Thymus (tissue), 11 donors: ENCODE measurements at regions not wholly inside any gene's neighbourhood (a gene's known extent, or its start where the extent isn't known, plus 50 kb on each side); places are given as distances from the start of the nearest gene placed in this dataset.
"Not testable (repeated sequence)": the region's sequence is repeated elsewhere in the genome, so short reads cannot be mapped to it uniquely, and the experiment has no call there.

Experiments
- DNase-seq, 9 donors: peaks; one replicate each; pipeline ENCODE4 v3.0.0-alpha.2; 2013; ENCODE audit warnings: low spot score in 9 of 9, low read depth in 6 of 9, missing footprints in 1 of 9
- H3K27ac ChIP-seq, 2 donors: one replicate each; pipeline ENCODE4 v1.5.1; 2013; ENCODE audit warnings: control low read depth in 1 of 2, low read depth in 1 of 2, low read length in 1 of 2, mild to moderate bottlenecking in 1 of 2, moderate library complexity in 1 of 2
- H3K27me3 ChIP-seq, 2 donors: one replicate each; pipeline ENCODE4 v1.5.1; 2013; ENCODE audit warnings: low read length in 1 of 2; ENCODE audit not compliant: control insufficient read depth in 2 of 2, insufficient read depth in 1 of 2
- H3K36me3 ChIP-seq, 2 donors: one replicate each; pipeline ENCODE4 v1.5.1; 2013; ENCODE audit warnings: low read length in 1 of 2, mild to moderate bottlenecking in 1 of 2, moderate library complexity in 1 of 2; ENCODE audit not compliant: control insufficient read depth in 2 of 2, insufficient read depth in 2 of 2
- H3K4me1 ChIP-seq, 2 donors: one replicate each; pipeline ENCODE4 v1.5.1; 2013; ENCODE audit warnings: low read length in 2 of 2; ENCODE audit not compliant: control insufficient read depth in 2 of 2, insufficient read depth in 2 of 2
- H3K4me3 ChIP-seq, 2 donors: one replicate each; pipeline ENCODE4 v1.5.1; 2013; ENCODE audit warnings: low read length in 2 of 2, control low read depth in 1 of 2, mild to moderate bottlenecking in 1 of 2
- H3K9me3 ChIP-seq, 2 donors: one replicate each; pipeline ENCODE4 v1.5.1; 2013; ENCODE audit warnings: low read length in 1 of 2, mild to moderate bottlenecking in 1 of 2; ENCODE audit not compliant: control insufficient read depth in 2 of 2, insufficient read depth in 1 of 2
- WGBS: extraction: QIAGEN DNeasy Blood & Tissue Kit; methylation state at CpG from one replicate; pipeline ENCODE4 v1.1.7; 2013; 5-methylcytosine and 5-hydroxymethylcytosine counted together
- donor health status: healthy.

DNA sequence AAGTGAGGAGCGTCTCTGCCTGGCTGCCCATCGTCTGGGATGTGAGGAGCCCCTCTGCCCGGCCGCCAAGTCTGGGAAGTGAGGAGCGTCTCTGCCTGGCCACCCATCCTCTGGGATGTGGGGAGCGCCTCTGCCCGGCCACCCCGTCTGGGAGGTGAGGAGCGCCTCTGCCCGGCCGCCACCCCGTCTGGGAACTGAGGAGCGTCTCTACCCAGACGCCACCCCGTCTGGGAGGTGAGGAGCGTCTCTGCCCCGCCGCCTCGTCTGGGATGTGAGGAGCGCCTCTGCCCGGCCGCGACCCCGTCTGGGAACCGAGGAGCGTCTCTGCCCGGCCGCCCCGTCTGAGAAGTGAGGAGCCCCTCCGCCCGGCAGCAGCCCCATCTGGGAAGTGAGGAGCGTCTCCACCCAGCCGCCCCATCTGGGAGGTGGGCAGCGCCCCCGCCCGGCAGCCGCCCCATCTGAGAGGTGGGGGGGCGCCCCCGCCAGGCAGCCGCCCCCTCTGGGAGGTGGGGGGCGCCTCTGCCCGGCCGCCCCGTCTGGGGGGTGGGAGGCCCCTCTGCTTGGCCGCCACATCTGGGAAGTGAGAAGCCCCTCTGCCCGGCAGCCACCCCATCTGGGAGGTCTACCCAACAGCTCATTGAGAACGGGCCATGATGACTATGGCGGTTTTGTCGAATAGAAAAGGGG, 228.4 kb downstream of the CAAP1 start:
- not testable (repeated sequence) for DNase-seq, H3K36me3 ChIP-seq, H3K4me1 ChIP-seq, H3K9me3 ChIP-seq, H3K27me3 ChIP-seq, H3K27ac ChIP-seq, H3K4me3 ChIP-seq
- WGBS, result 98% methylated on average over 49 of the region's 49 CpGs

DNA sequence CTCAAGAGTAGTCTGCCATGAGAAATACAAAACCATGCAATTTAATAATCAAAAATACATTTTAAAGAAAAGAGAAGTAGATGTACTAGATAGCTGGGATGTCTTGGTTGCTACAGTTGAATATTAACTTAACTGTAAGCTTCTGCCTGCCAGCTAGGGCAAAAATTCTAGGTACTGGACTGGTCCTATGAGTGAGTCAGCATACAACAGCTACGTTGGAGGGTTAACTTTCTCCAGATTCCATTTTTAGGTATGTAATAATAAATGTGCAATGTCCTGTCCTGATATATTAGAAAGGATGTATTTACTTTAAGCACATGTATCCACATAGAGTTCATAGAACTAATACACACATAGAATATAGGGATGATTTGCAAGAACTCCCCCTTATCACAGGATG, 230.1 kb downstream of the CAAP1 start:
- no peaks in the 10 kb centered on the region for H3K4me1 ChIP-seq
- H3K9me3 ChIP-seq, result no peaks in the 10 kb centered on the region
- H3K36me3 ChIP-seq, result no peaks in the 10 kb centered on the region
- no peaks in the 10 kb centered on the region for H3K27me3 ChIP-seq
- H3K27ac ChIP-seq, result no peak overlapping the region
- H3K4me3 ChIP-seq, result no peak overlapping the region
- DNase-seq, result no peak
- WGBS, result 77% methylated on average over 1 of the region's 1 CpG

DNA sequence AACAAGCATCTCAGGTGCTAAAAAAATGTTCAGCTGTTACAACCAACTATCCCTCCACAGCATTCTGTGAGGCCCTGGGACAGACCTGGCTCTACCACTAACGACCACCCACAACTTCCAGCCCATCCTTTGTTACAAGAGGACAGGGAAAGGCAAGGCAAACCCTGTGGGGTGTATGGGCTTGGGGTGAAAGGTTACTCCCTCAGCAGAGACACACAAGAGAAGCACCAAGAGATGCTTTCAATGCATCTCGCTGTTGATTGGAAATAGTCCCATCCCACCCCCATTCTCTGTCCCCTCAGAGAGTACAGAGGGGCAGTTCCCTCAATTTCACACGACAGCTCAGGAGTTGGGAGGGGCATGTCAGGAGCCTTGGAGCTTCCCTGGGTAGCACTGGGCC, 234.1 kb downstream of the CAAP1 start:
- Histone ChIP-seq H3K27ac (no peak overlapping the region), H3K36me3 (no peaks in the 10 kb centered on the region), H3K4me1 (no peaks in the 10 kb centered on the region), H3K4me3 (no peak overlapping the region), H3K27me3 (no peaks in the 10 kb centered on the region), H3K9me3 (no peaks in the 10 kb centered on the region)
- DNase-seq, result no peak
- 86% methylated on average over 3 of the region's 3 CpGs for WGBS

DNA sequence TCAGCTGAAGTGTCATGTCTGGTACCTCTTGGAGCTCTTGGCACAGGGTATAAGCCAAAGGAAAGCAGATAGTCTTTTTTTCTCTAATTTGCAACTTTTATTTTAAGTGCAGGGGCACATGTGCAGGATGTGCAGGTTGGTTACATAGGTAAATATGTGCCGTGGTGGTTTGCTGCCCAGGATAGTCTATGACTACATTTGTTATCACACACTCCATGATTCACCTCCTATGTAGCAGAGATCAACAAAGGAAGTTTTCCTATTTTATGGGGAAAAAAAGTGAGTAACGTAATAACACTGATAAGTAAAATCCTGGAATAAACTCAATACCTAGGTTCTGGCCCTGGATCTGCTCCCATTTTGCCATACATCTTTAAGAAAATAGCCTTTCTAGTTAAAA, 234.6 kb downstream of the CAAP1 start:
- Histone ChIP-seq H3K9me3 (no peaks in the 10 kb centered on the region), H3K4me1 (no peaks in the 10 kb centered on the region), H3K4me3 (no peak overlapping the region), H3K36me3 (no peaks in the 10 kb centered on the region), H3K27me3 (no peaks in the 10 kb centered on the region), H3K27ac (no peak overlapping the region)
- DNase-seq, result no peak
- WGBS, result 78% methylated on average over 2 of the region's 2 CpGs

DNA sequence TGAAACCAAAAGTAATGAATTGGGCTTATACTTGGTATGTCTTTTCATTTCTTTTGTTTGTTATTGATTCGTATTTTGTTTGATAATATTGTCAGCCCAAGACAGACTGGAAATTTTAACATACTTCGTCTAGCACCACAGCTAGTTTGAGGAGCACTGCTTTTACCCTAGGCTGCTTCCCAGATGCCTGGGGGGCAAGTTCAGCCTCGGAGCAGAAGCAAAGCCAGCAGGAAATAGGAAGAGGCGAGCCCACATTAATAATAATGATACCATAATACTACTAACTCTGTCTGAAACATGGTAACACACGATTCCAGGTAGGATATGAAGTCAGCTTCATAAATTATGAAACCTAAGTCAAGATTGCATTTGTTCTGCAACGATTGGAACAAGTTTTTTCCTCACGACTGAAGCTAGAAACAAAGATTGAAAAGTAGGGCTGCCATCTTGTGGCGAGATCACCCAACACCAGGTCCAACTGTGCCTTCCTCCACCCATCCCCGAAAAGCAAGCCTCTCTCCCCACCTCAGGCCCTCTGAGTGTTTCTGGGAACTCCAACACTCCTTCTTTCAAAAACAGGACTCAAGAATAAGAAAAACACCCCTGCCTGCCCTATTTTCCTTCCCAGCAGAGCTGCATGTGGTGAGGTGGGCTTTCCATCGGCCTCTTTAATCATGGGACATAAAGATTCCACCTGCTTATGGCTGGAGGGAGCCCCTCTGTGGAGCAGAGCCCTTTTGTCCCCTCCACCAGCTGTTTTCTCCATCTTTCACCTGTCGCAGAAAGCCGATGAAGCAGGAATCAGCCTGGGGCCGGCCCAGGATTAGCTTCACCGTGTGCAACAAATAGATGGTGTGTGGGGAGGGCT, 236.4 kb downstream of the CAAP1 start:
- Histone ChIP-seq H3K27ac (no peak overlapping the region), H3K36me3 (no peaks in the 10 kb centered on the region), H3K9me3 (no peaks in the 10 kb centered on the region), H3K27me3 (no peaks in the 10 kb centered on the region), H3K4me3 (no peak overlapping the region), H3K4me1 (no peaks in the 10 kb centered on the region)
- no peak for DNase-seq
- 69% methylated on average over 14 of the region's 14 CpGs for WGBS

DNA sequence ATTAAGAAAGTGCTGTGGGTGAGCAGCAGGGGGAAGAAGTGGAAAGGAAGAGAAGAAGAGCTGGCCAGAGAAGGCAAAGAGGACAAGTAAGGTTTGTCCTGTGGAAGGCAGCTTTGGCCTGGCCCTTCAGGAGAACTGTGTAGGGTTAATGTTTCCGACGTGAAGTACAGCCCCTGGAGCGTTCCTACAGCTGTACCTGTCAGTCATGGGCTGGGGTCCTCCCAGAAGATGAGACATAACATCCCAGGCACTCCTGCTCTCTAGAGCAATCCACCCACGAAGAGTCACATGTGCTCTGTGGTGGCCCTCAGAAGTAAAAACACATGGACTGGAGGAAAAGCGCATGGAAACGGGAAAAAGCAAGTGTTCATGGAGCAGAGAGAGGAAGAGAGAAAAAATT, 237.4 kb downstream of the CAAP1 start:
- H3K36me3 ChIP-seq, result no peaks in the 10 kb centered on the region
- H3K4me3 ChIP-seq, result no peak overlapping the region
- H3K27ac ChIP-seq, result no peak overlapping the region
- H3K27me3 ChIP-seq, result no peaks in the 10 kb centered on the region
- DNase-seq, result no peak
- H3K9me3 ChIP-seq, result no peaks in the 10 kb centered on the region
- no peaks in the 10 kb centered on the region for H3K4me1 ChIP-seq
- 94% methylated on average over 6 of the region's 6 CpGs for WGBS

DNA sequence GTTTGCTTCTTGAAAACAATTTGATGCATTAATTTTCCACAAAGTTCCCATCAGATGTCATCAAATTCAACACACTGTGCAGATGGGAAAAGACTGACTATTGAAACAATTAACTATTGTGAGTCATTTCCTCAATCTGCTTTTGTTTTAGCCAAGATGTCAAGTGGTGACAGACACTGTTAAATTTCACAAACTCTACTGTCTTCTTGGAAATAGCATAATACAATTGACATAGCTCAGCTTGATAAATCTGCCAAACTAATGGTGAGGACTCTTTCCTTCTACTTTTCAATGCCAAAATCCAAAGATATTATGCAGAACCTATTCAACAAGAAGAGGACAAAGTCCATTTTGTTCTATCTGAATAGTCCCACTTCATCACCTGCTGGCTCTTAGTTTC, 242.3 kb downstream of the CAAP1 start:
- Histone ChIP-seq H3K9me3 (no peaks in the 10 kb centered on the region), H3K27me3 (no peaks in the 10 kb centered on the region), H3K27ac (no peak overlapping the region), H3K4me1 (no peaks in the 10 kb centered on the region), H3K4me3 (no peak overlapping the region), H3K36me3 (no peaks in the 10 kb centered on the region)
- no peak for DNase-seq

DNA sequence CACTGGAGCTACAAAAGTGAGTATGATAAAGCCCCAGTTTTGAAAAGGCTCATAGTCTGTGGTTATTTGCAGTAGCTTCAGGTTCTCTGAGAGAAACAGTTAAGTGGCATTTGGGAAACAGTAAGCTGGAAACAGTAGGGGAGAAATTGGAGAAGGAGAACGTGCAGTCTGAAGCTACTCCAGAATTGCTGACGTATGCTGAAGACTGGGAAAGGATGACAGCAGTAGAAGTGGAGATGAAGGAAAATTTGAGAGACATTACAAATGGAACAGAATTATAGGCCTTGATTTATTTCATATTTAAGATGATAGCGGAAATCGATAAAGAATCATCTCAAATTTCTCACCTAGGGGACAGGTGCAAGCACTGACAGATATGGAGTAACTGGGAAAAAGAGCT, 248.8 kb downstream of the CAAP1 start:
- Histone ChIP-seq H3K27ac (no peak overlapping the region), H3K27me3 (no peaks in the 10 kb centered on the region), H3K36me3 (no peaks in the 10 kb centered on the region), H3K4me3 (no peak overlapping the region), H3K9me3 (no peaks in the 10 kb centered on the region), H3K4me1 (no peaks in the 10 kb centered on the region)
- 93% methylated on average over 4 of the region's 4 CpGs for WGBS
- DNase-seq, result no peak

DNA sequence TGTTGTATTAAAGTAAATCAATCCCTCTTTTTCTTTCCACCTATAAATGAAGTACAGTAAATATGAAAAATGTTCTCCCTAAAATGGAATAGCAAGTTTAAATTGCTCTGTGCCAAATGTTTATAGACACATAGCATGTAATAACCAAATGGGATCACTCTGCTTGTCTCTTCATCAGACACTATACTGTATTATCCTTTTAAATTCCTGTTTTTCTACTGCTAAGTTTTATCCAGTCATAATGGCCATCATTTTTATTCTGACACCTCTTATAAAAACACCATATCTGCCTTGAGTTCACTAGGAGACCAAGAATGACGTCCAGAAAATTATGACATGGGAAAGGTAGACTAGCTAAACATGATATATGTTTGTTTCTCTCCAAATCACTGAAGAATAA, 252.8 kb downstream of the CAAP1 start:
- Histone ChIP-seq H3K27ac (no peak overlapping the region), H3K4me1 (no peaks in the 10 kb centered on the region), H3K36me3 (no peaks in the 10 kb centered on the region), H3K27me3 (no peaks in the 10 kb centered on the region), H3K9me3 (no peaks in the 10 kb centered on the region), H3K4me3 (no peak overlapping the region)
- DNase-seq, result no peak
- 79% methylated on average over 1 of the region's 1 CpG for WGBS
